Mesendoderm (in vitro differentiated cells): ENCODE measurements at regions not wholly inside any gene's neighbourhood (a gene's known extent, or its start where the extent isn't known, plus 50 kb on each side); places are given as distances from the start of the nearest gene placed in this dataset.
A peak's percentile ranks its signal among the peaks of the same experiment; 100 is the strongest.

ENCODE experiments used
- DNase-seq: peaks from one replicate; pipeline ENCODE4 v3.0.0; 2013
- H2AK5ac ChIP-seq: 2 replicates; pipeline ENCODE4 v1.6.1; 2013; ENCODE audit warnings: low read length, inconsistent platforms
- H2BK120ac ChIP-seq: 2 replicates; pipeline ENCODE4 v1.6.1; 2013; ENCODE audit warnings: low read depth, mild to moderate bottlenecking, low read length, moderate library complexity, mixed read lengths
- H2BK15ac ChIP-seq: replicated peaks from 2 replicates; pipeline ENCODE4 v1.6.1; 2013; ENCODE audit warnings: low read depth, mild to moderate bottlenecking, moderate library complexity
- H2BK5ac ChIP-seq: 2 replicates; pipeline ENCODE4 v1.6.1; 2013; ENCODE audit warnings: low read length, inconsistent platforms
- H3K18ac ChIP-seq: 2 replicates; pipeline ENCODE4 v1.6.1; 2013; ENCODE audit warnings: mild to moderate bottlenecking, low read length, mixed read lengths
- H3K23ac ChIP-seq: one replicate; pipeline ENCODE4 v1.6.1; 2013; ENCODE audit warnings: low read length
- H3K27ac ChIP-seq: 2 replicates; pipeline ENCODE4 v1.5.1; 2013; ENCODE audit warnings: low read depth, mild to moderate bottlenecking, inconsistent platforms, low read length, moderate library complexity
- H3K27me3 ChIP-seq: 2 replicates; pipeline ENCODE4 v1.6.1; 2013; ENCODE audit warnings: low read length, control low read depth, mild to moderate bottlenecking, inconsistent platforms; ENCODE audit not compliant: insufficient read depth, poor library complexity
- H3K36me3 ChIP-seq: 2 replicates; pipeline ENCODE4 v1.6.1; 2013; ENCODE audit warnings: low read length, inconsistent platforms; ENCODE audit not compliant: control insufficient read depth, insufficient read depth
- H3K4ac ChIP-seq: one replicate; pipeline ENCODE4 v1.6.1; 2013; ENCODE audit warnings: low read depth, mild to moderate bottlenecking, low read length, moderate library complexity
- H3K4me1 ChIP-seq: 2 replicates; pipeline ENCODE4 v1.6.1; 2013; ENCODE audit warnings: low read depth, low read length, inconsistent platforms; ENCODE audit not compliant: control insufficient read depth
- H3K4me2 ChIP-seq: 2 replicates; pipeline ENCODE4 v1.6.1; 2013; ENCODE audit warnings: low read length
- H3K4me3 ChIP-seq: 2 replicates; pipeline ENCODE4 v1.5.1; 2013; ENCODE audit warnings: mild to moderate bottlenecking, low read length
- H3K56ac ChIP-seq: one replicate; pipeline ENCODE4 v1.6.1; 2013; ENCODE audit warnings: low read length
- H3K79me1 ChIP-seq: 2 replicates; pipeline ENCODE4 v1.6.1; 2013; ENCODE audit warnings: low read length, inconsistent platforms
- H3K79me2 ChIP-seq: 2 replicates; pipeline ENCODE4 v1.6.1; 2013; ENCODE audit warnings: mild to moderate bottlenecking, low read length; ENCODE audit not compliant: control insufficient read depth, insufficient read depth
- H3K9ac ChIP-seq: 2 replicates; pipeline ENCODE4 v1.6.1; 2013; ENCODE audit warnings: low read length, inconsistent platforms
- H4K5ac ChIP-seq: one replicate; pipeline ENCODE4 v1.6.1; 2013; ENCODE audit warnings: low read length
- H4K8ac ChIP-seq: one replicate; pipeline ENCODE4 v1.6.1; 2013; ENCODE audit warnings: low read depth, mild to moderate bottlenecking, control low read depth, low read length, moderate library complexity
- WGBS: extraction: QIAGEN DNeasy Blood & Tissue Kit; methylation state at CpG from one replicate; pipeline ENCODE4 v1.1.7; 2013; ENCODE audit warnings: low lambda C conversion rate, missing lambda C conversion rate; ENCODE audit not compliant: insufficient coverage; ENCODE audit errors: extremely low coverage; 5-methylcytosine and 5-hydroxymethylcytosine counted together

GRCh38 chr18:40957533-40958070 is 997.4 kb upstream of the PIK3C3 start:
- no peaks in the 10 kb centered on the region for H3K4me1 ChIP-seq
- H3K79me1 ChIP-seq = no peaks in the 10 kb centered on the region
- H3K36me3 ChIP-seq = no peaks in the 10 kb centered on the region
- H3K23ac ChIP-seq = no peak overlapping the region
- no peak overlapping the region for H2AK5ac ChIP-seq
- H3K4me3 ChIP-seq = no peak overlapping the region
- no peak overlapping the region for H3K18ac ChIP-seq
- no peak overlapping the region for H4K5ac ChIP-seq
- H4K8ac ChIP-seq = no peak overlapping the region
- H3K4ac ChIP-seq = no peak overlapping the region
- no peak overlapping the region for H3K56ac ChIP-seq
- DNase-seq = peak; percentile 5
- no peak overlapping the region for H2BK5ac ChIP-seq
- H3K27me3 ChIP-seq = no peaks in the 10 kb centered on the region
- no peak overlapping the region for H3K27ac ChIP-seq
- H2BK120ac ChIP-seq = no peak overlapping the region
- no peak overlapping the region for H3K9ac ChIP-seq
- H3K79me2 ChIP-seq = no peaks in the 10 kb centered on the region
- no peak overlapping the region for H3K4me2 ChIP-seq
- WGBS = no CpG with 5 or more reads among the region's 2 CpGs
- no peak overlapping the region for H2BK15ac ChIP-seq

DNA sequence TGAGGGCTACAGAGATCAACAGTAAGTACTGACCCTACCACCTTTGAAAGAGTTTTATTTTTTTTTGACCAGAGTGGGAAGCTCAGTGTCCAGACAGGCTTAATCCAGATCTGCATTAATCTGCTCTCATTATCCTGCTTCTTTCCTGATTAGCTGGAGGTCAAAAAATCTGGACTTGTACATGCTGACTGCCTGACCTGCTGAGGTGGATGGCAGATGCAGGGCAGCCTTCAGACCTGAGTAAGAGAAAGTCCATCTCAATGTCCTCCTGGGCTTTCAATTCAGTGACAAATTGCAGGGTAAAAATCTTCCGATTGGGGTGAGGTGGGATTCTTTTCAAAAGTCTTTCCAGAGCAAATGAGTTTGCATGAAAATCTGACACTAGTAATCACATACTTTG is 998.8 kb upstream of the PIK3C3 start:
- H2AK5ac ChIP-seq = no peak overlapping the region
- H3K23ac ChIP-seq = no peak overlapping the region
- H3K4me3 ChIP-seq = no peak overlapping the region
- H3K4me1 ChIP-seq = no peaks in the 10 kb centered on the region
- no peak overlapping the region for H4K5ac ChIP-seq
- no peak overlapping the region for H2BK5ac ChIP-seq
- H3K27me3 ChIP-seq = no peaks in the 10 kb centered on the region
- no peaks in the 10 kb centered on the region for H3K36me3 ChIP-seq
- no peak overlapping the region for H2BK15ac ChIP-seq
- H3K4me2 ChIP-seq = no peak overlapping the region
- WGBS = no CpG with 5 or more reads among the region's 1 CpG
- DNase-seq = no peak
- no peak overlapping the region for H4K8ac ChIP-seq
- H2BK120ac ChIP-seq = no peak overlapping the region
- H3K79me2 ChIP-seq = no peaks in the 10 kb centered on the region
- no peak overlapping the region for H3K18ac ChIP-seq
- H3K27ac ChIP-seq = no peak overlapping the region
- no peak overlapping the region for H3K4ac ChIP-seq
- H3K56ac ChIP-seq = no peak overlapping the region
- no peaks in the 10 kb centered on the region for H3K79me1 ChIP-seq
- H3K9ac ChIP-seq = no peak overlapping the region

DNA sequence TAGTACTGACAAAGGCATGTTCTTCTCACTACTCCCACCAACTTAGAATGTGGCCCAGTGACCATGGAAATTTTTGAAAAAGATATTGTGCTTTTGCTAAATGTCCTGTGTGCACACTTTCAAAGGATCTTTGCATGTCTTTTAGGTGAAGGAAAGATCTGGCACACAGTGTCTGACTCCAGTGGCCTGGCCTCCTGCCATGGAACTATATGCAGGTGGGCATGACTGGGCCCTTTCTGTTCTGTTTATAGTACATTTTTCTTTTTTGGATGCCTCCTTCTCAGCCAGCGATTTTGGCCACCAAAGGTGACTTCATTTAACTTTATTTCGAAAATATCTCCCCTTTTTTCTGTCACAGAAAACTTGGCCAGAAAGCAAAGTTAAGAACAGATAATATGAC is 999.7 kb upstream of the PIK3C3 start:
- H3K9ac ChIP-seq = no peak overlapping the region
- H2BK120ac ChIP-seq = no peak overlapping the region
- H3K4me2 ChIP-seq = no peak overlapping the region
- H3K18ac ChIP-seq = no peak overlapping the region
- H2BK5ac ChIP-seq = no peak overlapping the region
- no peaks in the 10 kb centered on the region for H3K4me1 ChIP-seq
- DNase-seq = no peak
- H3K27me3 ChIP-seq = no peaks in the 10 kb centered on the region
- H4K5ac ChIP-seq = no peak overlapping the region
- H3K27ac ChIP-seq = no peak overlapping the region
- H3K79me1 ChIP-seq = no peaks in the 10 kb centered on the region
- no peak overlapping the region for H3K4ac ChIP-seq
- no peak overlapping the region for H3K56ac ChIP-seq
- H3K79me2 ChIP-seq = no peaks in the 10 kb centered on the region
- H3K4me3 ChIP-seq = no peak overlapping the region
- WGBS = no CpG with 5 or more reads among the region's 2 CpGs
- no peak overlapping the region for H4K8ac ChIP-seq
- H3K36me3 ChIP-seq = no peaks in the 10 kb centered on the region
- no peak overlapping the region for H3K23ac ChIP-seq
- no peak overlapping the region for H2BK15ac ChIP-seq
- H2AK5ac ChIP-seq = no peak overlapping the region

DNA sequence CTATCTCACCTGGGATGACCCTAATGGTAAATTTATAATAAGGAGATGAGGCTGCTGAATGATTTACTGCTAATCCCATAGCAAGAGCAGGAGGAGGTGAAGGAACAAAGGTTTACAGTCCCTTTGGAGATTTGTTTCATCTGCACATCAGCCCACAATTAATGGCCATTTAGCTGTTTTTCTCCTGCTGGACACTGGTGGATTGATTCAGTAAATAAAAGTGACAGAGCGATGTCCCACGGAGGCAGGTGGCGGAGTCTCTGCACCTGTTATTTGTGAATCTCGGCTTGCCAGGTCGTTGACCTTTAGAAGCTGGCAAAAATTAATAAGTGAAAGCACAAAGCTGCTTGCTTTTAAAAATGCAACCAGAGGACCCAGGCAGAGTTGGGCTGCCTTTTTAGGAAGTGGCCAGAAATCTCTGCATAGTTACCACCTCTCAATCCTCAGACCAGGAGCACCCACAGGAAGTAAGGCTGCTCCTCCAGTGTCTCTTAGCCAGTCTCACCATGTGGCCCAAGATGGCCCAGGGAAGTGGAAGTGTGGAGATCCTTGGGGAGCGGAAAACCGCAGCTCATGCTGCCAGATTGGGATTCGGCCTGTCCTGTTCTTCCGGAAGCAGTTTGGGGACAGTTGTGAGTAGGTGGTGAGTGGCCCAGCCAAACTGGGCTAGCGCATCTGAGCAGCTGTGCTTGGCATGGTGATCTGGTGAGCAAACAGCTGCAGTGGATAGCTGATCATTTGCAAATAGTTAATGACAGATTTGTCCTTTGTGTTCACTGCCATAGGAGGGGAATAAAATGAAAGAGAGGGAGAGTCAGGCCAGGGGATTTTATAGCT is 1005.7 kb upstream of the PIK3C3 start:
- H3K4ac ChIP-seq = no peak overlapping the region
- no peaks in the 10 kb centered on the region for H3K4me1 ChIP-seq
- H3K79me1 ChIP-seq = no peaks in the 10 kb centered on the region
- H3K9ac ChIP-seq = no peak overlapping the region
- no peaks in the 10 kb centered on the region for H3K27me3 ChIP-seq
- H2BK15ac ChIP-seq = no peak overlapping the region
- H3K56ac ChIP-seq = no peak overlapping the region
- H3K27ac ChIP-seq = no peak overlapping the region
- WGBS = no CpG with 5 or more reads among the region's 10 CpGs
- H3K18ac ChIP-seq = no peak overlapping the region
- no peak overlapping the region for H4K5ac ChIP-seq
- no peak overlapping the region for H4K8ac ChIP-seq
- no peak overlapping the region for H3K4me3 ChIP-seq
- H3K4me2 ChIP-seq = no peak overlapping the region
- H3K36me3 ChIP-seq = no peaks in the 10 kb centered on the region
- no peak for DNase-seq
- H2BK5ac ChIP-seq = no peak overlapping the region
- no peak overlapping the region for H3K23ac ChIP-seq
- H2BK120ac ChIP-seq = no peak overlapping the region
- no peak overlapping the region for H2AK5ac ChIP-seq
- H3K79me2 ChIP-seq = no peaks in the 10 kb centered on the region

DNA sequence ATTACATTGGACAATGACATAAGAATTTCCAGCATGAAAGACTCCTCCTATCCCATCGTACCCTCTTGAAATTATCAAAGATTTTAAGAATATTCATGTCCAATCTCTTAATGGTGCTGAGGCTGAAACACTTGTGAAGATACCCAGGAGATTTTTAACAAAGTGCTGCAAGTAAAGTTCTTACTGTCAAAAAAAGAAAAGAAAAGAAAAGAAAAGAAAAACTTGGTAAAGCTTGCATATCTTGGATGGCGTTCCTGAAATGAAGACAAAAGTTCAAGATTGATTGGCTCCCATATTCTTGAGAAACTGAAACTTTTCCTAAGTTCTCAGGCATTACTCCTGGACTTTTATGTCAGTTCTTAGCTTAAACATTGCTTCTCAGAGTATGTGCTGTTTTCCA is 1010.5 kb upstream of the PIK3C3 start:
- DNase-seq = no peak
- no peaks in the 10 kb centered on the region for H3K79me1 ChIP-seq
- no peak overlapping the region for H4K8ac ChIP-seq
- no peak overlapping the region for H4K5ac ChIP-seq
- WGBS = no CpG with 5 or more reads among the region's 2 CpGs
- no peak overlapping the region for H3K23ac ChIP-seq
- H3K27me3 ChIP-seq = no peaks in the 10 kb centered on the region
- H3K4me3 ChIP-seq = no peak overlapping the region
- no peak overlapping the region for H3K56ac ChIP-seq
- H3K4me2 ChIP-seq = no peak overlapping the region
- H3K4me1 ChIP-seq = no peaks in the 10 kb centered on the region
- H2AK5ac ChIP-seq = no peak overlapping the region
- no peak overlapping the region for H3K4ac ChIP-seq
- no peaks in the 10 kb centered on the region for H3K36me3 ChIP-seq
- no peak overlapping the region for H2BK15ac ChIP-seq
- no peak overlapping the region for H3K27ac ChIP-seq
- no peak overlapping the region for H2BK120ac ChIP-seq
- H3K79me2 ChIP-seq = no peaks in the 10 kb centered on the region
- H3K18ac ChIP-seq = no peak overlapping the region
- no peak overlapping the region for H2BK5ac ChIP-seq
- H3K9ac ChIP-seq = no peak overlapping the region
